NCI-H1436 treated with DMSO at 0.1 percent for 48 hours (cell line): ENCODE measurements at regions not wholly inside any gene's neighbourhood (a gene's known extent, or its start where the extent isn't known, plus 50 kb on each side); places are given as distances from the start of the nearest gene placed in this dataset.

Experiments
- DNase-seq: peaks from one replicate; lab custom pipeline; 2025; lab: John Stamatoyannopoulos, UW

DNA sequence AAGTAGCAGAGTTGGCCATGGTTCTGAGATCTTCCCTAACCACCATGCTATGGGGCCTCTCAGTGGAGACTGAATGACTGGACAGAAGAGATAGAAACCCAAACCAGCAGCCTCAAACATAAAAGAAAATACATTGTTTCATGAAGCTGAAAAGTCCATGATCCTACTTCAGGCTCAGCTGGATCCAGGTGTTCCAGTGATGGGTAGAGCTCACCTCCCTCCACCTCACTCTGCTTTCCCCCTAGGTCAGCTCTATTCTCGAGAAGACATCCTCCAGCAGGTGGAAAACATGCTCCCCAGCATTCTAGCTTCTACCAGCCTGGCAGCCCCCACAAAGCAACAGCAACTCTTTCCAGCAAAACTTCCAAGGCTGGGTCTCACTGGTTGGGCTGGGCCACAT is 132.1 kb downstream of the OAT start:
- no peak for DNase-seq

DNA sequence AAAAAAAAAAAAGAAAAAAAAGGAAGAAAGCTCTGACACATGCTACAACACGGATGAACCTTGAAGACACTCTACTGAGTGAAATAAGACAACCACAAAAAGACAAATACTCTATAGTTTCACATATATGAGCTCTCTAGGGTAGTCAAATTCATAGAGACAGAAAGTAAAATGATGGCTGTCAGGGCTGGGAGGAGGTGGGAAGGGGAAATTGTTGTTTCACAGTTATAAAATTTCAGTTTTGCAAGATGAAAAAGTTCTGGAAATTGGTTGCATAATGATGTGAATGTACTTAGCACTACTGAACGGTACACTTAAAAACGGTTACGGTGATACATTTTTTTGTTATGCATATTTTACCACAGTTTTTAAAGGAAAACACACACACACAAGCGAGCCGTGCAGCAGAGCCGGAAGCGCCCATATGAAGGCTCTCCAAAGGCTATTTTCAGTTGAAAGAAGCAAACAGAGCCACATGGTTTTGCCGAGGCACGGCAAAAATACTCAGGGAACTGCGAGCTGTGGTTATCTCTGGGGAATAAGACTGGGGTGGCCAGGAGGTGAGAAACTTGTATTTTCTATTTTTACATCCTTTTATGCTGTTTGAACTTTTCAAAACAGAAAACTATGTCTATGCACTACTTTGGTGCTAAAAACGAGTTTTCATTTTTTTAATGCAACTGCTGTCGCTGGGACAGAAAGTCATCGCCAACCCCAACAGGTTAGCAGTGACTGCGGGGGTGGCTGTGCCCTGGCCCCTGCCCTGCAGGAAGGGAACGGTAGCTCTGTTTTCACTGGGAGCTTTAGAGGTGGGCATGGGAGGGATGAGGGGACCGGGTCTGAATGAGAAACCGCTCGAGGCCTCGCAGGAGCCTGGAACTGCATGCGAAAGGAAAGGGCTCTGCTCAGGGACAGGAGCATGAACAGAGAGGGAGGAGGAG is 132.9 kb downstream of the OAT start:
- no peak for DNase-seq

DNA sequence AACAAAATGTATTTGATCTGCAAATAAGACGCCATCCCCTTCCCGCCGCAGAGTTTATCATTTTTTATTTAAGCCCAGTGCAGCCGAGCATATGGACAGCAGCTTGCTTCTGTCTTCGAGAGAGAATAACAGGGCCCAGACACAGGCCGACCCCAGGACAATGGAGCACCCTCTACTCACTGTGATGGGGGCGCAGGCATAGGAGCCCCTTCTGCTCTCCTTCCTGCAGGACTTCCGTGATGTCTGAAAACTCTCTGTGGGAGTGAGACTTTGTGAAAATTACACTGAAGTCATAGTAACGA is 134.8 kb downstream of the OAT start:
- no peak for DNase-seq

DNA sequence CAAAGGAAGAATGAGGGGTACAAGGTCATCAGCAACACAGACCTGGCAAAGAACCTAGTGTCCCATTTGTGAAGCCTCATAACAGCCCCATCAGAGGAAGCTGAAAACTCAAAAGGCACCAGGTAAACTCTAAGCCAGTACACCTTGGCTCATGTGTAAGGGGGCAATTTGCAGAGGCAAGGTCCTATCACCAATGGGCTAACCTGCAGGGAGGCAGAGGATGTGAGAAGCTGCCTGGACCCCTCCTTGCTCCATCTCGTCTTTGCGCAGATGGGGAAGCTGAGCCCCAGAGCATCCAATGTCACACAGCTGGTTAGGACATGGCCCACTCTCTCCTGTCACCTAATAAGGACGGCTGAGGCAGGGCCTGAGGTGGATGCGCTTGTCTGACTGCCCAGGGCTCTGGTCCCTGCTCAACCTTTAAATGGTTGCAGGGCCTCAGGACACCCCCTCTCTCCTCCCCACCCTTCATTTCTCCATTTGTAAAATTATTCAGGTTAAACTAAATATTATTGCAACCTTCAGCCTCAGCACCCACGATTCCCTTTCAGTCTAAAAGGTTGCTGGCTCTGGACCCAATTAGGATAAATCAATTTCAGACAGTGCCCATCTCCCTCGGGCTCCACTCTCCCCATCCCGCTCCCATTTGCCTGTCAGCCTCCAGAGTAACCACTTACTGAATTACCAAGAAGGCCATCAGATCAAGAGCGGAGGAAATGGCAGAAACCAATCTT is 135.3 kb downstream of the OAT start:
- no peak for DNase-seq

DNA sequence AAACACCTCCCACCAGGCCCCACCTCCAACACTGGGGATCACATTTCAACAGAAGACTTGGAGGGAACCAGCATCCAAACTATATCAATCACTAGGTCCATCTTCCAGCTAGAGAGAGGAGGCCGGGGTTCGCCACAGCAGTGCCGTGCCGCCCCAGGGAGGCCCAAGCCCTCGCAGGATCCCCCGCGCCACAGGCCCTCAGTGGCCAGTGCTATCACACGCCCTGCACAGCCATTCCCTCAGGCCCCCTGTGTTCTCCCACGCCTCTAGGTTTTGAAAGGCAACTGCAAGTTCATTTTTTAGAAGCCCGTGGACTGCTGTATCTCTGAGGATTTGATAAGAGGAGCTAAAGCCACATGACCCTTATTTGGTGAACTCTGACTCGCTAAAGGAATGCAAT is 136.4 kb downstream of the OAT start:
- DNase-seq = no peak

DNA sequence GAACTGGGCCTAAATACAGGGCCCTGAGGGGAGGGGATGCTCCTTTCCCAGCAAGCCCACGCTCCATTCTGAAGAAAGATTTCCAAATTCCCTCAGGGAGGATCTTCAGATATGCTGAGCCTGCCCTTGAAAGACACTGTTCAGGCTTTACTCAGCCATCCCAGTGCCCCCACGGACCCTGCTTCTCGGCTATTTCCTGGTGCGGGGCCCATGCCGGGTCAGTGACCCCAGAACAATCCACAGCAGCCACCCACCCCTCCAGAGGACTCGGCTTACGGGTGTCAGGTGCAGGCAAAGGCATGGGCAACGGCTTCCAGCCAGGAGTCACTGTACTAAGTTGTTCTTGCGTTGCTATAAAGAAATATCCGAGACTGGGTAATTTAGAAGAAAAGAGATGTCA is 137.1 kb downstream of the OAT start:
- DNase-seq = no peak

DNA sequence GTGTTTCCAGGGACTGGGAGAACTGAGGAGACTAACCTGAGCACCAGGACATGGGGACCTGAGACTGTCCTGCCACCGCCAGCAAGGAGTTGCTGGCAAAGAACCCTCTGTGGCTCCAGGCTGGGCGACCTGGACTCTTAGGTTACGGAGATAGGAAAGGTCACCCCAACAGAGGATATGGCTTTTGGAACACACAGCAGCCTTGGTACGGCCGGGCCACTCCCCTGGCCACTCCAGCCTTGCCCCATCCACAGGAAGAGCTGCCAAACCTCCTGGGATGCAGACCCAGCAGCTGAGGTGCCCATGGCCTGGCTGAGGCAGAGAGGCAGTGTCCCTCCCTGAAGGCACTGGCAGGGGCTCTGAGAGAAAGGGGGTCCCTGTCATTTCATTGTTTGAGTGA is 137.8 kb downstream of the OAT start:
- DNase-seq = no peak

DNA sequence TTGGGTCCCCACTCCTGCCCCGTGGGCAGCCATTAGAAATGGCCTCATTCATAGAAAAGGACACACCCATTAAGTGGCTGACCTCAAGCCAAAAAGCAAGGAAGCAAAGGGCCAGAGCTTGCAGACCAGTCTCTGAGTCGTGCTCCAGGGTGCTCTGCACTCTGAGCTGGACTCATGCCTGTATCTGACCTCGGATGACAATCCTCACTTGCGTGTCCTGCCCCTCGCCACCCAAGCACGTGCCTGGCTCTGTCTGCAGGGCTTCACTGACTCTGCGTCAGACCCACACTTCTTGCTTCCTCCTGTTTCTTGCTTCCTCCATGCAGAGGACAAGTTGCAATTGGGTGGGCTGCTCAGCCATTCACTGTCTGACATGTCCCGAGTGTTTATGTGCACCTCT is 138.8 kb downstream of the OAT start:
- DNase-seq = no peak

DNA sequence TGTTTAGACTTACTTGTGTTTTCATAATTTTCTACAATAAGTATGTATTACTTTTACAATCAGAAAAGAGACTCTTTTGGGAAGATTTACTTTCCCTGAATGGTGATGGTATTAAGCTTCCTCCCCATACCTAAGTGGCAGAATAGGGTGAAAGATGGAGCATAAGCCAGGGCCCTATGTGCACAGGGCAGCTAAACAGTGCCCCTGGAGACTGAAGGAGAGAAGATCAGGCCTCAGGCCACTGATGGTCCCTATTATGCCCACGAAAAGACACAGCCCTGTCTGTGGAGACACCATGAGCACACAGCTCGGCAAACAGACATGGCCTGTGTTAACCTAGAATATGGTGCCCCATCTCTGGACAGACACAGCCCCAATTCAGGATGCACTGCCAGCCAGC is 139.4 kb downstream of the OAT start:
- no peak for DNase-seq

DNA sequence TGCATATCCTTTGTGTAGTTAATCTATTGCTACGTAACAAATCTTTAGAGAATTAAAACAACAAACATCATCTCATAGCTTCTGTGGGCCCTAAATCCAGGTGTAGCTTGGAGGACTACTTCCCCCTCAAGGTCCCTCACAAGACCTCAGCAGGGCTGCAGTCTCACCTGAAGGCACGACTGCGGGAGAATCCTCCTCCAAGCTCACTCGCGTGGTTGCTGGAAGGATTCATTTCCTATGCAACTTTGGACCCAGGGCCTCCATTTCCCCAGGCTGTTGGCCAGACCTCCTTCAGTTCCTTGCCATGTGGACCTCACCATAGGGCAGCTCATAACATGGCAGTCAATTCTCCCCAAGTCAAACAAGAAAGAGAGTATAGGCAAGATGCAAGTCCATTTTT is 140.4 kb downstream of the OAT start:
- no peak for DNase-seq

DNA sequence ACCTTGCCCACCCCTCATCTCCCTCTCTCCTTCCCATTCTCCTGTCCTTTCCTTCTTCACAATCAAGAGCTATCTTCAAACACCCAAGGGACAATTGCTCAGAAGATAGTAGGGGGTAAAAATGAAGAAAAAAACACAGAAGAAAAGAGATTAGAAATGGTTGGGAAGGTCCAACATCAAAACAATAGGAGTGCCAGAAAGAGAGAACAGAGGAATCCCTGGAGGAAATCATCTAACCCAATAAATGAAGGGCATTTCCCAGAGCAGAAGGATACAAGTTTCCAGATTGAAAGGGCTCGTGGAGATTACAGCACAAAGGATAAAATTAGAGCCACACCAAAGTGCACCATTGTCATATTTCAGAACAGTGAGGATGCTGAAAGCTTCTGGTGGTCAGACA is 145.6 kb downstream of the OAT start:
- no peak for DNase-seq

DNA sequence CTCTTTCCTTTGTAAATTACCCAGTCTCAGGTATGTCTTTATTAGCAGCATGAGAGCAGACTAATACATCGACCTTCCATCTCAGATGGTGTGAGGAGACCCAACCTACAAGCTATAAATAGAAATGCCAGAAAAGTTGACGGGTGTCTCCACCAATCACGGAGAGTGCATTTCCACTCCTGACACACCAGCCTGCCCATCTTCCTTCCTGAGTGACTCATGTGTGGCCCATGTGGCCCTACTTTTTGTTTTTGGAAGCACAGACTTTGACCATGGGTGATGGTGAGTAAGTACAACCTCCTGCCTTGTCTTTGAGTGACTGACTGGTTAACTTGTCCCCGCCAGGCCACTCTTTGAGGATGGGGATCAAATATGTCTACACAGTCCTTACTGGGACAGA is 147.0 kb downstream of the OAT start:
- DNase-seq = no peak

DNA sequence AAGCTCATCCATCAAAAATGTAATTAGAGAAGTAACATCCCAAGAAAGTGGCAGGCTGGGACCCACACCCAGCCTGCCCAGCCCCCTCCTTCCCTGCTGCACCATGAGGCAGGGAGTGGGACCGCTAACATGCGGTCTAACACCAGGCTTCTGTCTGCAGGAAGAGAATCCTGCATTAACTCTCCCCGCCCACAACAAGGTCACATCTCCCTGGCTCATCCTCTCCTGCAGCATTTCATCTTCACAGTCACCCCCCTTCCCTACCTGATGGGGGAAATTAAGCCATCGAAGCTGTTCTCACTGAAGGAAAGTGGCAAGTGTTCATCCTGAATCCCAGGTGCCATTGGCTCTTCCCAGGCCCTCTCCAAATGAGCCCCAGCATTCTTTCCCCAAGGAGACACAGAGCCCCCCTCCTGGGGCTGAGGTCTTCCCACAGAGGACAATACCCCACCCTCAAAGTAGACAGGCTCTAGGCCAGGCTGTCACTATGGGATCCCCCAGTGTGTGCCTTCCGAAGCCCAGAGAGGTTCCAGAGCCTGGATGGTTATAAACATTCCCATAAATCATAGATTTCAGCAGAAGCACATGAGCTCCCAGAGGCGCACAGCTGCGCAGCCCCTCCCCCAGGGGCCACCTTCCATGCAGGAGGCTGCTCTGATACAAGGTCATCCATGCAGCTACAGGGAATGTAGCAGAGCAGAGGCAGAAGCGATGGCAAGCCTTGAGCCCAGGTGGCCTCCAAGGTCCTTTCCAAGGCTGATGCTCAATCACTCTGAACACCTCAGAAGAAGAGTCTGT is 148.0 kb downstream of the OAT start:
- no peak for DNase-seq

DNA sequence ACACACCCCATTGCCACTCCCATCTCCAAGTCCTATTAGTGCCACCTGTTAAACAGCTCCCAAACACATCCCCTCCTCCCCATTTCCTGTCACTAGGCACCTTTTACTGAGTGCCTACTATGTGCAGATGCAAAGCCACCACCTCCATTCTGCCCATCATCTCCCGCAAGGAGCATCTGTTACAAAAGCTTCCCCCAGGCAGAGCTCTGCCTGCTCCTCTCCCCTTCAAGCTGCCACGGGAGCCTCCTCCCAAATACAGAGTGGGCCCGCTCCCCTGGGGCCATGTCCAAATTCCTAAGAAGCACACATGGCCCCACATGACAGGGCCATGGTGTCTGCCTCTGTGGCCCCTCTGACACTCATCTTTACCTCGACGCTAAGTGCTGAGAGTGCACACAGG is 149.7 kb downstream of the OAT start:
- no peak for DNase-seq

DNA sequence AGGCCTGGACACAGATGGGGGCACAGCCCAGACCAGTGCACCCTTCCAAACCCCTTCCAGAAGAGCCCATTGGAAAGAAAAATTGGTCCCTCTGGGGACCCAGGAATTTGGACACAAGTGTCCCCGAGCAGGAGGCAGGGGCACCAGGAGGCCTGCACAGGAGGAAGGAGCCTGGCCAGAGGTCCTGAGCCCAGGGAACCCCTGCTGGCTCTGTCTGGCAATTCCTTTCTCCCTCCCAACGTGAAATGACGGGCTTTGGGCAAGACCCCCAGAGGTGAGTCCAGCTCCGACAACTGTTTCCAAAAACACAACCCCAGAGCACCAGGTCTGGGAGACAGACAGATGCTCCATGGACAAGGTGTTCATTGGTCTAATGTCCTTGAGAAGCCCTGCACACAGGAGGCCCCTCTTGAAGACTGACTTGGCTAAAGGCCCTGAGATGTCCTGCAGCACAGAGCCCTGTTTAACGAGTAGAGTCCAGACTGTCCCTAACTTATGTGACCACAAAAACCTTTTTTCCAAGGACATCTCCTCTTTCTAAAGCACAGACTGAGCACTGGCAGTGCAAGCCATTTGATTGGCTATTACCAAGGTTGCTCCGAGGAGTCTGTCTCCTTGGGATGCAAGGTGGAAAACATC is 150.7 kb downstream of the OAT start:
- no peak for DNase-seq

DNA sequence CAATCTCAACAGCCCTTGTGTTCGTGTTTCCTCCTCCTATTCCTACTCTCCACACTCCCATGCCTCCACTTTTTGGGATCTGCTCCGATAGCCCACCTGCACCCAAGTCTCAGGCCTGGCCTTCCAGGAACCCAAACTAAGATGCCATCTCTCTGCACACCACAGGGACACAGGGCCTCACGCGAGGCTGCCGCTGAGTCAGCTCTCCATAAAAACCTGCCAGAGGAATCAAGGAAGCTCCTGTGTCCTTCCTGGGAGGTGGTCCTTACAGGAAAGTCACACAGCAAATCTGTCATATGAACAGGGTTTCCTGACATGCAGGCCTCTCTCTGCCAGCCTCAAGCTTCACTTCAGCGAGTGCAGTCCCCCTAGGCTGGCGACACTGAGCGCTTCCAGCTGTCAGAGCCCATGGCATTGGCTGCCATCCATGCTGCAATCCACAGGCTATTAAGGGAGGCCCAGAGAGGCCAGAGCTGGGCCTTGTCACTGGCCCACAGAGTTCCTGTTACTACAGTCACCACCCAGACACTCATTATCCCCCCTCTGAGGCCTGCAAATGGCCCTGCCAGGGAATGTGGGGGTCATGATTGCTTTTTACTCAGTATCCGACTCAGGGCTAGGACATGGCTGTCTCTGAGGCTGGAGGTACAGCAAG is 151.4 kb downstream of the OAT start:
- DNase-seq = no peak

DNA sequence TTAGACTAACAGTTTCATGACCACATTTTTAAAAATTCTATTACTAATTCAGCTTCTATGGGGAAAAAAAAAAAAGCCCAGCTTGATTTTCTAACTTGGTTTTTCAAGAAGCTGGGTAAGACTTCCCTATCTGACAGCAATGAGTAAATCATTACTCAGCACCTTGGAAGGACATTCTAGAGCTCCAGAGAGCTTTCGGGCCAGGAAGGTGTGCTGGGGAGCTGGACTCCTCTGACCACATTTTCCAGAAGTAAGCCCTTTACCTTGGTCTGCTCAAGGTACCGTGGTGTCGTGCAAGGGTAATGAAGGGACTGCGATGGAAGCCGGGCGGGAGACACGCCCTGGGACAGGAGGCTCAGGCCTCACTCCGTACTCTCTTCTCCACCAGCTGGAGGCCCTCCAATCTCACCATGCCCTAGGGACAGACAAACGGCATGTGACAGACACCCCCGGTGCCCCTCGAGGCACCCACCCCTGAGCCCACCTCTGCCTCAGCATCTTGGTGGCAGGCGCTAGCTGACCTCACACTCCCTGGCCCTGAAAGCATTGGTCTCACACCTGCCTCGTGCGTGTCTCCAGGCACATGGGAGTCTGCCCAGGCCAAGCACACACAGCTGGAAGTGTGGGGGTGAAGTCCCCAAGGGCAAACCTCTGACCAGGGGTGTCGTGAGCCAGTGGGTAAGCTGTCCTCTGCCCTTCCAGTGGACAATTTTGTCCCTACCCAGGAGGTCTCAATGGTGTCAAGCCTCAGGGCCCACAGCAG is 152.1 kb downstream of the OAT start:
- DNase-seq = no peak

DNA sequence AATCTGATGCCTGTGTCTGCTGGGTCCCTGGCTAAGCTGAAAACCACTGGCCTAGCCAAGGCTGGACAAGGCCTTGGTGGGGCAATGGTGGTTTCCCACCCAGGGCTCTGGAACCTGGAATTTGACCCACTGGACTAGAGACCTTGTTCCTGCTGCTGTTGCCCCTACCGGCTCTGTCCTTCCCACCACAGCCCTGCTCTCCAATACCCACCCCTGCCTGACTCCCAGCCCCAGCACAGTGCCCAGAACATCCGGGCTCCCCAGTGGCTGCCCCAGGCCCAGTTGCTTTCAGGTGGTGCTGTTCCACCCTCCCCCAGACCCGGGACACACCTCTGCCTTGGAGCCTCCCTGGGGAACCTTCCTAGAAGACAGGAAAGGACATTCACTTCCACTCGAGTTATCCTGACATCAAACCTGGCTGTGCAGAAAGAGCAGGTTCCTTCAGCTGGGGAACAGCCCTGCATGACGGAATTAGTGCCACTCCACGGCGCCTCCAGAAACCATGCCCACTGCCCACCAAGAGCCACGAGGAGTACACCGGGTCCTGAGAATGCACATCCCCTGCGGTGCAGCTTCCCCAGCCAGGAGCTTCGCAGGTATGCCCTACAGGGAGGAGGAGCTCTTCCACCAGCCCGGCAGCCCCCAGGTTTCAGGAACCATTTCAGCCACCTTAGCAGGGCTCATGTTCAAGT is 152.8 kb downstream of the OAT start:
- no peak for DNase-seq

DNA sequence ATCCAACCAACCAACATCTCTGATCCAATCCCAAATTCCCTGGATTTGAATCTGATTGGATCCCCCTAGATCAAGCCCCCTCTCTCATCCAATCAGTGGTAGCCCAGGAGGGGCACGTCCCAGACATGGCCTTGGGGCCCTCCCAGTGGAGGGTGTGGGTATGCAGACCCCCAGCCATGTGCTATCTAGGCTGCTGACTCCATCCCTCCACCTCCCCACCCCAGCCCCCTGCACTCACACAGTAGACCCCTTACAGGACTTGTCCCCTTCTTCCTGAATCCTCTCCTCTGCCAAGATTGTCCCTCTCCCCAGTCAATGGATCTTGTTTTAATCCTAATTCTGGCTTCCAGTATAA is 153.4 kb downstream of the OAT start:
- no peak for DNase-seq

DNA sequence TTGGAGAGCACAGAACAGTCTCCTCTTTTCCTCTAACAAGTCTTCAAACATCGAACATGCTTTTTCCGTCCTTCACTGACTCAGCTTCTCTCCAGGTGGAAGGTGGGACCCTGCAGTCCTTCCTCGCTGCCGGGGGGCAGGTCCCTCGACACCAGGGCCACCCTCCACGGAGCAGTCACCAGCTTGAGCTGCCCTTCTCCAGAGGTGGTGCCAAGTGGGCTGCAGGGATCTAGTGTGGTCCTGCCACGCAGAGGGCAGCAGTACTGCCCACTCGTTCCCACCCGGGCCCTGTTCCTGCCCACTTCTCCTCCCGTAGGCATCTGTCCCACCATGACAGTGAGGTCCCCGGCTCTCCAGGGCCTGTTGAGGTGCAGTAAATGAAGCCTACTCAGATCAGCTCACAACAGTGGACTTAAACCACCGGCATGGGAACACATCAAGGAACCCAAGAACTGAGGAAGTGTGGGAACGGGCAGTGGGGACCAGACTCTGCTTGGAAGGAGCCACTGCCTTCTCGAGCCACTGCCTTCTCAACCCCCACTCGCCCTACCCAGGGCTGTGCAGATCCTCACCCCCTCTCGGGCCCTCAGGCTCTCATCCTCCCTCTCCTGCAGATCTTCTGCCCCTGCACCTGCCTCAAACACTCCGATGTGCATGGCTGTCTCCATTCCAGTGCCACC is 153.9 kb downstream of the OAT start:
- no peak for DNase-seq
